WERI-Rb-1 (cell line): ENCODE measurements at regions not wholly inside any gene's neighbourhood (a gene's known extent, or its start where the extent isn't known, plus 50 kb on each side); places are given as distances from the start of the nearest gene placed in this dataset.

Source experiments
- DNase-seq: peaks from one replicate; pipeline ENCODE4 v3.0.0-alpha.2; 2020
- H3K27ac ChIP-seq: fragments of 250-450 bp; sonication (Bioruptor Pico); 2 replicates; pipeline ENCODE4 v1.5.1; 2020; ENCODE audit warnings: mild to moderate bottlenecking, moderate library complexity
- H3K27me3 ChIP-seq: fragments of 250-450 bp; sonication (Bioruptor Pico); 2 replicates; pipeline ENCODE4 v1.5.1; 2021; ENCODE audit warnings: mild to moderate bottlenecking, low read depth, moderate library complexity; ENCODE audit not compliant: insufficient read depth, severe bottlenecking
- H3K36me3 ChIP-seq: fragments of 250-450 bp; sonication (Bioruptor Pico); 2 replicates; pipeline ENCODE4 v1.5.1; 2020; ENCODE audit warnings: mild to moderate bottlenecking, moderate library complexity
- H3K4me3 ChIP-seq: 2 replicates; pipeline ENCODE4 v1.5.1; 2011; ENCODE audit warnings: low read depth, mild to moderate bottlenecking, control low read depth, low read length
- H3K9me3 ChIP-seq: fragments of 250-450 bp; sonication (Bioruptor Pico); 2 replicates; pipeline ENCODE4 v1.5.1; 2021; ENCODE audit warnings: mild to moderate bottlenecking, moderate library complexity; ENCODE audit not compliant: severe bottlenecking
- TF ChIP-seq, protein P1 (sequence below): IDR thresholded peaks from 2 replicates; pipeline ENCODE4 v1.5.1; 2011; ENCODE audit warnings: low read depth, mild to moderate bottlenecking, control low read depth, inconsistent platforms, low read length

DNA sequence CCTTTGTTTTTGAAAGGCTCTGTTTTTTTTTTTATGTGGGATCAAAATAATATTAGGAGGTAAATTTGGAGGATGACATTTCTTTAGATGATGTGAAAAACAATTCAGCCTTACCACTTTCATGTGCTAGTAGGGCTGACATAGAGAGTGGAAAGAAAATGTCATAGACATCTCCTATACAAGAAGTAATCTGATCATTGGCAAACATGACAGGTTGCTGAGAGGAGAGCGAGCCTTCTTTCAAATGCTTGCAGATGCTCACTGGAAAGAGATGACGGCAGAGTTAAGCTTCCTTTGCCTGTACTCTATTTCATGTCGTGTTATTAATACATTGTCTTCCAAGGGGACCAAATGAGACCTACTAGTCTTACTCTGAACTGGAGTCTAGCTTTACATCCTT lies 160.1 kb upstream of the DAP start:
- TF ChIP-seq, protein P1, sequence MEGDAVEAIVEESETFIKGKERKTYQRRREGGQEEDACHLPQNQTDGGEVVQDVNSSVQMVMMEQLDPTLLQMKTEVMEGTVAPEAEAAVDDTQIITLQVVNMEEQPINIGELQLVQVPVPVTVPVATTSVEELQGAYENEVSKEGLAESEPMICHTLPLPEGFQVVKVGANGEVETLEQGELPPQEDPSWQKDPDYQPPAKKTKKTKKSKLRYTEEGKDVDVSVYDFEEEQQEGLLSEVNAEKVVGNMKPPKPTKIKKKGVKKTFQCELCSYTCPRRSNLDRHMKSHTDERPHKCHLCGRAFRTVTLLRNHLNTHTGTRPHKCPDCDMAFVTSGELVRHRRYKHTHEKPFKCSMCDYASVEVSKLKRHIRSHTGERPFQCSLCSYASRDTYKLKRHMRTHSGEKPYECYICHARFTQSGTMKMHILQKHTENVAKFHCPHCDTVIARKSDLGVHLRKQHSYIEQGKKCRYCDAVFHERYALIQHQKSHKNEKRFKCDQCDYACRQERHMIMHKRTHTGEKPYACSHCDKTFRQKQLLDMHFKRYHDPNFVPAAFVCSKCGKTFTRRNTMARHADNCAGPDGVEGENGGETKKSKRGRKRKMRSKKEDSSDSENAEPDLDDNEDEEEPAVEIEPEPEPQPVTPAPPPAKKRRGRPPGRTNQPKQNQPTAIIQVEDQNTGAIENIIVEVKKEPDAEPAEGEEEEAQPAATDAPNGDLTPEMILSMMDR, result no peak
- H3K9me3 ChIP-seq, result peaks cover 6% of the 10 kb centered on the region
- no peaks in the 10 kb centered on the region for H3K36me3 ChIP-seq
- H3K27ac ChIP-seq, result no peak overlapping the region
- no peaks in the 10 kb centered on the region for H3K27me3 ChIP-seq
- no peak overlapping the region for H3K4me3 ChIP-seq
- DNase-seq, result no peak

DNA sequence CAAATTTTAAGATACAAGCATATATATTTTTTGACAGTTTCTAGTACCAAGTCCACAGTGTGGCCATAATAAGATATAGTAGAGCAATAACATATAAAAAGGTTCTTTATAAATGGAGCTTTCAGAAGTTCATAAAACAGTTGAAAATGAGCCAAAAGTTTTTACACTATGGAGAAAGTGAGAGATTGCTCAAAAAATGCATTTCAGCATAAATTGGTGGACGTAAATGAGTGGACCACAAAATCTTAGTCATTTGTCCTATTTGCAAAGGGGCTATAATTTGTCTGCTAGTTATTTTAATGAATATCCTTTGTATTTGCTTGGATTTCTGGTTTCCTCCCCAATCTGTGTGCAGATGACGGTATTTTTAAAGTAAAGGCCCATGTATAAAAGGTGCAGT lies 159.4 kb upstream of the DAP start:
- TF ChIP-seq, protein P1, result no peak
- Histone ChIP-seq H3K4me3 (no peak overlapping the region), H3K9me3 (no peaks in the 10 kb centered on the region), H3K36me3 (no peaks in the 10 kb centered on the region), H3K27me3 (no peaks in the 10 kb centered on the region), H3K27ac (no peak overlapping the region)
- DNase-seq, result no peak

DNA sequence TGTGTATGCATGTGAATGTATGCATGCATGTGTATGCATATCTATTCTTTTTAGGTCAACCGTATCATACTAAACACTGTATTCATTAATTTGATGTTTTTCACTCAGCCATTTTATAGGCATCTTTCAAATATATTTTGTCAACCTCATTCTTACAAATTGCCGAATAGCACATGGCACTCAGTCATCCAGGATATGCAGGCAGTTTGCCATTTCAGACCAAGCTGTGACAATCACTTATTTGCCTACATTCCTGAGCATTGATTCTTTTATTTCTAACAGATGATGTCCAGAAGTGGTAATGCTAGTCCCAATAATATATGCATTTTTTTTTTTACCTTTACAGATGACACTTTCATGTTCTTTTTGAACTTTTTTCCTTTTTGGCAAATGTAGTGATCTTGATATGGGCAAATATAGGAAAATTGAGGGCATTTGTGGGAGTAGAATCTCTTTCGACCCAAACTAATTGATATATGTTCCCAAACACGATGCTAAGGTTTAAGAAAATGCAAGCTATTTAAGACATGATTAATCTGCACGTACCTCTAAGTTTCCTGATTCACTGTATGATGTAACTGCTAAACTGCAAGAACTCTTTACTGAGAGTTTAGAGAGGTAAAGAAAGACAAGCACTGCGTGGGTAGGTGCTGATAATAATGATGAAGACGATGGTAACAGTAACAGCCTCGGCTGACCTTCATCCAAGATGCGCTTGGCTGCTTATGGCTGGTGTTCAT lies 153.9 kb upstream of the DAP start:
- Histone ChIP-seq H3K27me3 (no peaks in the 10 kb centered on the region), H3K27ac (no peak overlapping the region), H3K36me3 (no peaks in the 10 kb centered on the region), H3K9me3 (no peaks in the 10 kb centered on the region), H3K4me3 (no peak overlapping the region)
- no peak for DNase-seq
- TF ChIP-seq, protein P1, result no peak

DNA sequence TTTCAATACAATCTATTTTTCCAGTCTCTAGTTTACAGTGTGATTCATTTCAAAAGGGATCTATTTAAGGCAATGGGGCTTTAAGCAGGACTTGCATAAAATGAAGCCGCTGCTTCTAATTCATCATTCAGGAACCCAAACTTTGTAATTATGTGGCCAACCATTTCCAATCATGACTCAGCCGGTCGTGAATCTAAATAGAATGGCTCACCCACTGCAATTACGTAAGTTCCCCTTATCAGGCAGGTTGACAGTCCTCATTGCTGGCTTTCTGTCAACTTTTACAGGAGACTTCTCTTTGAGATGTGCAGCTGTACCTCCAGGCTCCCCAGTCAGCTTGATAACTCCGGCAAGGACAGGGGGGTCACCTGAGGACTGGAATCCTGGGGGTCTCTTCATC lies 152.8 kb upstream of the DAP start:
- TF ChIP-seq, protein P1, result no peak
- Histone ChIP-seq H3K27me3 (no peaks in the 10 kb centered on the region), H3K4me3 (no peak overlapping the region), H3K36me3 (no peaks in the 10 kb centered on the region), H3K9me3 (no peaks in the 10 kb centered on the region), H3K27ac (no peak overlapping the region)
- DNase-seq, result no peak

GRCh38 chr5:10913181-10913810 lies 152.3 kb upstream of the DAP start:
- Histone ChIP-seq H3K27me3 (no peaks in the 10 kb centered on the region), H3K9me3 (no peaks in the 10 kb centered on the region), H3K36me3 (no peaks in the 10 kb centered on the region), H3K27ac (no peak overlapping the region), H3K4me3 (no peak overlapping the region)
- TF ChIP-seq, protein P1, result no peak
- DNase-seq, result no peak
